WTC11 (cell line): ENCODE measurements at regions not wholly inside any gene's neighbourhood (a gene's known extent, or its start where the extent isn't known, plus 50 kb on each side); places are given as distances from the start of the nearest gene placed in this dataset.

ENCODE experiments used
- ATF1 ChIP-seq: sonication (generic); formaldehyde crosslinking; IDR thresholded peaks from 2 replicates; pipeline ENCODE4 v1.8.1; 2023; ENCODE audit warnings: mild to moderate bottlenecking, moderate library complexity, missing genetic modification reagents
- ATF6 ChIP-seq: sonication (generic); formaldehyde crosslinking; IDR thresholded peaks from 2 replicates; pipeline ENCODE4 v1.8.1; 2023; ENCODE audit warnings: mild to moderate bottlenecking, missing genetic modification reagents
- CREB1 ChIP-seq: sonication (generic); formaldehyde crosslinking; IDR thresholded peaks from 2 replicates; pipeline ENCODE4 v1.8.0; 2023; ENCODE audit warnings: mild to moderate bottlenecking, missing genetic modification reagents
- CTCF ChIP-seq: fragments of 200-600 bp; IDR thresholded peaks from 2 replicates; pipeline ENCODE4 v1.8.0; 2022; ENCODE audit warnings: antibody characterized with exemption
- MAX ChIP-seq: sonication (generic); formaldehyde crosslinking; IDR thresholded peaks from 2 replicates; pipeline ENCODE4 v1.8.0; 2022; ENCODE audit warnings: mild to moderate bottlenecking, missing genetic modification reagents
- NFYB ChIP-seq: sonication (generic); formaldehyde crosslinking; conservative IDR thresholded peaks from 2 replicates; pipeline ENCODE4 v1.8.0; 2022; ENCODE audit warnings: low read depth, missing genetic modification reagents
- RELA ChIP-seq: sonication (generic); formaldehyde crosslinking; IDR thresholded peaks from 2 replicates; pipeline ENCODE4 v1.8.1; 2022; ENCODE audit warnings: missing genetic modification reagents, mild to moderate bottlenecking, borderline replicate concordance
- SOX15 ChIP-seq: fragments of 250-450 bp; sonication (Bioruptor Pico); IDR thresholded peaks from 2 replicates; pipeline ENCODE4 v1.9.0; 2021; ENCODE audit warnings: mild to moderate bottlenecking
- ZNF121 ChIP-seq: sonication (generic); formaldehyde crosslinking; IDR thresholded peaks from 2 replicates; pipeline ENCODE4 v1.8.0; 2023; ENCODE audit warnings: missing genetic modification reagents

GRCh38 chr16:64489449-64489848, 632.4 kb downstream of the CDH11 start:
- TF ChIP-seq SOX15 (CRISPR knock-in tag) (no peak), CTCF (no peak), CREB1 (CRISPR knock-in tag) (no peak), RELA (no peak), ATF1 (CRISPR knock-in tag) (no peak), ATF6 (CRISPR knock-in tag) (no peak), ZNF121 (CRISPR knock-in tag) (no peak), MAX (CRISPR knock-in tag) (no peak), NFYB (CRISPR knock-in tag) (no peak)
